ENCODE measurements at regions not wholly inside any gene's neighbourhood (a gene's known extent, or its start where the extent isn't known, plus 50 kb on each side); places are given as distances from the start of the nearest gene placed in this dataset.

DNA sequence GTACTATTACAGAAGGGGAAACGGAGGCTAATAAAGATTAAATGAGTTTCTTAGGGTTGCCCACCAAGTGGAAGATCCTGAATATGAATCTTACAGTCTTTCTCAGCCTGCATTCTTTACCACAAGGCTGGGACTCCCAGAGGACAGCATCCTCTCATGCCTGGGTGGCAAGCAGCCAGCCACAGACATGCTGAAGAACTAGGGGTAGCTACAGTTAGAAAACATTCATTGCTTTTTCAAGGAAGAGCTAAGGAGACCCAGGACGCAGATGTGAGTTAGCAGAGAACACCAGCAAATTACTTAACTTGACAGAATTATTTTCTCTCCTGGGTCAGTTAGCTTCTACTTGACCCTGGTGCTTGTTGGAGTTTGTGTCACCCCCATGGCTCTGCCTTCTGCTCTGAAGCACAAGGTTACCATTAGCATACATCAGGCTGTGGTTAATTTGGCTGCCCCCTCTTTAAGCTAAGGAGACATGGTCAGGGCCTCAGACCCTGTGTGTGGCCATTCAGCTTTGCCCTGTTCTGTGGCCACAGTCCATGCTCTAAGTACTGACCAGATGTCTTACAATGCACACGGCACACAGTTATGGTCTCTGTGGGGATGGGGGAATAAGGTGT, 132.3 kb upstream of the TNP1 start:
- peak; percentile 5 for DNase-seq (ENCODE audit: low spot score)
- Histone ChIP-seq H3K27ac (ENCODE audit: low read depth, low read length, poor library complexity, severe bottlenecking) (no peak overlapping the region), H3K4me3 (ENCODE audit: low read depth, low read length, poor library complexity, severe bottlenecking) (no peak overlapping the region), H3K36me3 (ENCODE audit: insufficient read depth, low read length, poor library complexity, severe bottlenecking) (no peaks in the 10 kb centered on the region), H3K4me1 (ENCODE audit: insufficient read depth, low read length, poor library complexity, severe bottlenecking) (no peaks in the 10 kb centered on the region), H3K27me3 (replicated peaks; ENCODE audit: insufficient read depth, low read depth, low read length, poor library complexity) (peaks cover 5% of the 10 kb centered on the region), H3K9me3 (ENCODE audit: low read depth, low read length, poor library complexity, severe bottlenecking) (no peaks in the 10 kb centered on the region)
- BruUV-seq (replicated peaks): no TSS peak
- TF ChIP-seq CTCF (conservative IDR thresholded peaks at IDR 0.05; ENCODE audit: low read depth, low read length) (no peak), EZH2 (IDR thresholded peaks at IDR 0.05; ENCODE audit: borderline replicate concordance, low read depth, low read length, poor library complexity, severe bottlenecking) (no peak)
- POLR2A ChIA-PET (ENCODE audit: low non-redundant PET): no interaction called here
- CTCF ChIA-PET: no interaction called here
- intact Hi-C loops (cut with micrococcal nuclease; ENCODE audit: unreplicated experiment): no loop called here

GRCh38 chr2:216991563-216991962, 131.7 kb upstream of the TNP1 start:
- intact Hi-C loops (cut with micrococcal nuclease; ENCODE audit: unreplicated experiment): no loop called here
- H3K4me3 ChIP-seq (ENCODE audit: low read depth, low read length, poor library complexity, severe bottlenecking): no peak overlapping the region
- ChIA-PET POLR2A (ENCODE audit: low non-redundant PET) (no interaction called here), CTCF (no interaction called here)
- TF ChIP-seq EZH2 (IDR thresholded peaks at IDR 0.05; ENCODE audit: borderline replicate concordance, low read depth, low read length, poor library complexity, severe bottlenecking) (no peak), CTCF (conservative IDR thresholded peaks at IDR 0.05; ENCODE audit: low read depth, low read length) (no peak)
- H3K27me3 ChIP-seq (replicated peaks; ENCODE audit: insufficient read depth, low read depth, low read length, poor library complexity): peaks cover 5% of the 10 kb centered on the region
- DNase-seq (ENCODE audit: low spot score): peak; percentile 5
- no peak overlapping the region for H3K27ac ChIP-seq (ENCODE audit: low read depth, low read length, poor library complexity, severe bottlenecking)
- H3K4me1 ChIP-seq (ENCODE audit: insufficient read depth, low read length, poor library complexity, severe bottlenecking): no peaks in the 10 kb centered on the region
- H3K36me3 ChIP-seq (ENCODE audit: insufficient read depth, low read length, poor library complexity, severe bottlenecking): no peaks in the 10 kb centered on the region
- H3K9me3 ChIP-seq (ENCODE audit: low read depth, low read length, poor library complexity, severe bottlenecking): no peaks in the 10 kb centered on the region
- BruUV-seq (replicated peaks): no TSS peak

DNA sequence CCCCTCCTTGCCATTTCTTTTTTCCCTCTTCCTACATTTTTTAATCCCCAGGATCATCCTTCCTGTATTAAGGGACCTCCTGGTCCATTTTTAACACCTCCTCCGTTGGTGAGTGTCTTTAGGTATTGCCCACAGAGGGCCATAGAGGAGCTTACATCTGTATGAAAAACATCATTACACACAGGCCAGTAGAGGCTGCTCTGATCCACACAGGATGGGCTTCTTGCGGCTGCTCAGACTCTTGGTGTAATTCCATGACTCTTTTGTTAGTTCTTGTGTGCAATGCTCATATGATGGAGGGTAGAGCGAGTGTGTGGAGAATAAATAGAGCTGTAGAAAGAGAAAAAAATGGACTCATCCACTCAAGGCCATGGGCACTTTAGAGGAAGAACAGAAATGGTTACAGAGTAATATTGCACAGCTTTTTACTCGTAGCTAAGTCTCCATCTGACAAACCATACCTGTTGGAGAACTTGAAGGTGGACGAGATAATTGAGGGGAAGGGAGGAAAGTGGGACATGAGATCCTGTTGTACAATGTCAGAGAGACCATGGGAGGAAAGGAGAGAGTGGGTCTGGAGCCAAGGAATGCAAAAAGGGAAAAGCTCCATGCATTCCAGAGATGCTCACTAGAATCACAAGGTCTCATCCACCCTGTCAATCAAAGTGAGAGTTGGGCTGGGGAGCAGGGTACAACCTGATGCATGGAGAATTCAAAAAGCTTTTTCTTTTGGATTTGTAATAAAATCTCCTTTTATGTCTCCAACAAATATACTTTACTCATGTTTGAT, 129.7 kb upstream of the TNP1 start:
- peak; percentile 4 for DNase-seq (ENCODE audit: low spot score)
- ChIA-PET POLR2A (ENCODE audit: low non-redundant PET) (no interaction called here), CTCF (interaction anchor here (0.5 kb wide), 1 partner anchor 521 kb away, joined by 3 read pairs; no protein-coding TSS in a partner anchor)
- Histone ChIP-seq H3K36me3 (ENCODE audit: insufficient read depth, low read length, poor library complexity, severe bottlenecking) (no peaks in the 10 kb centered on the region), H3K27me3 (replicated peaks; ENCODE audit: insufficient read depth, low read depth, low read length, poor library complexity) (peaks cover 5% of the 10 kb centered on the region), H3K4me3 (ENCODE audit: low read depth, low read length, poor library complexity, severe bottlenecking) (no peak overlapping the region), H3K4me1 (ENCODE audit: insufficient read depth, low read length, poor library complexity, severe bottlenecking) (no peaks in the 10 kb centered on the region), H3K27ac (ENCODE audit: low read depth, low read length, poor library complexity, severe bottlenecking) (no peak overlapping the region), H3K9me3 (ENCODE audit: low read depth, low read length, poor library complexity, severe bottlenecking) (no peaks in the 10 kb centered on the region)
- intact Hi-C loops (cut with micrococcal nuclease; ENCODE audit: unreplicated experiment): no loop called here
- BruUV-seq (replicated peaks): no TSS peak
- TF ChIP-seq EZH2 (IDR thresholded peaks at IDR 0.05; ENCODE audit: borderline replicate concordance, low read depth, low read length, poor library complexity, severe bottlenecking) (no peak), CTCF (conservative IDR thresholded peaks at IDR 0.05; ENCODE audit: low read depth, low read length) (0 out of 2 replicates have a peak, but pooled peaks have one; percentile 18)
